ENCODE measurements at regions not wholly inside any gene's neighbourhood (a gene's known extent, or its start where the extent isn't known, plus 50 kb on each side); places are given as distances from the start of the nearest gene placed in this dataset.

GRCh38 chr4:81826817-81827424 is 355.2 kb upstream of the RASGEF1B start:
- no peak for DNase-seq
- no peak overlapping the region for H3K27ac ChIP-seq (ENCODE audit: low read depth in 1 of 3, low read length in 2 of 3)
- H3K9me3 ChIP-seq (ENCODE audit: control insufficient read depth in 2 of 2, insufficient read depth in 1 of 2, low read depth in 1 of 2, low read length in 1 of 2), result no peaks in the 10 kb centered on the region
- no peak for FAIRE-seq
- whole genome bisulfite sequencing, 3 donors, result 72 to 91% (median 82%) methylated on average over 6 of the region's 6 CpGs
- no peaks in the 10 kb centered on the region for H3K27me3 ChIP-seq (ENCODE audit: control insufficient read depth in 3 of 3, insufficient read depth in 3 of 3, low read length in 3 of 3)
- H3K4me3 ChIP-seq (ENCODE audit: low read depth in 1 of 3, low read length in 3 of 3), result no peak overlapping the region
- no peaks in the 10 kb centered on the region for H3K36me3 ChIP-seq (ENCODE audit: control insufficient read depth in 3 of 3, insufficient read depth in 2 of 3, low read depth in 1 of 3, low read length in 3 of 3)
- H3K4me1 ChIP-seq (ENCODE audit: control insufficient read depth in 3 of 3, insufficient read depth in 2 of 3, low read depth in 1 of 3, low read length in 2 of 3), result no peaks in the 10 kb centered on the region

GRCh38 chr4:81826335-81826734 is 354.6 kb upstream of the RASGEF1B start:
- DNase-seq (no peak), FAIRE-seq (no peak)
- Histone ChIP-seq H3K4me3 (ENCODE audit: low read depth in 1 of 3, low read length in 3 of 3) (no peak overlapping the region), H3K27me3 (ENCODE audit: control insufficient read depth in 3 of 3, insufficient read depth in 3 of 3, low read length in 3 of 3) (no peaks in the 10 kb centered on the region), H3K4me1 (ENCODE audit: control insufficient read depth in 3 of 3, insufficient read depth in 2 of 3, low read depth in 1 of 3, low read length in 2 of 3) (no peaks in the 10 kb centered on the region), H3K27ac (ENCODE audit: low read depth in 1 of 3, low read length in 2 of 3) (no peak overlapping the region), H3K36me3 (ENCODE audit: control insufficient read depth in 3 of 3, insufficient read depth in 2 of 3, low read depth in 1 of 3, low read length in 3 of 3) (no peaks in the 10 kb centered on the region), H3K9me3 (ENCODE audit: control insufficient read depth in 2 of 2, insufficient read depth in 1 of 2, low read depth in 1 of 2, low read length in 1 of 2) (no peaks in the 10 kb centered on the region)
- 68 to 86% (median 75%) methylated on average over 1 of the region's 1 CpG for WGBS, 3 donors

GRCh38 chr4:81818385-81818920 is 346.7 kb upstream of the RASGEF1B start:
- no peak overlapping the region for H3K27ac ChIP-seq (ENCODE audit: low read depth in 1 of 3, low read length in 2 of 3)
- H3K27me3 ChIP-seq (ENCODE audit: control insufficient read depth in 3 of 3, insufficient read depth in 3 of 3, low read length in 3 of 3), result no peaks in the 10 kb centered on the region
- DNase-seq (peak; percentile 18 to 34), FAIRE-seq (no peak)
- H3K9me3 ChIP-seq (ENCODE audit: control insufficient read depth in 2 of 2, insufficient read depth in 1 of 2, low read depth in 1 of 2, low read length in 1 of 2), result no peaks in the 10 kb centered on the region
- 21 to 62% (median 40%) methylated on average over 8 of the region's 8 CpGs for WGBS, 3 donors
- H3K36me3 ChIP-seq (ENCODE audit: control insufficient read depth in 3 of 3, insufficient read depth in 2 of 3, low read depth in 1 of 3, low read length in 3 of 3), result no peaks in the 10 kb centered on the region
- H3K4me3 ChIP-seq (ENCODE audit: low read depth in 1 of 3, low read length in 3 of 3), result no peak overlapping the region
- no peaks in the 10 kb centered on the region for H3K4me1 ChIP-seq (ENCODE audit: control insufficient read depth in 3 of 3, insufficient read depth in 2 of 3, low read depth in 1 of 3, low read length in 2 of 3)

GRCh38 chr4:81816031-81816761 is 344.5 kb upstream of the RASGEF1B start:
- DNase-seq (no peak), FAIRE-seq (no peak)
- no peaks in the 10 kb centered on the region for H3K4me1 ChIP-seq (ENCODE audit: control insufficient read depth in 3 of 3, insufficient read depth in 2 of 3, low read depth in 1 of 3, low read length in 2 of 3)
- no peak overlapping the region for H3K4me3 ChIP-seq (ENCODE audit: low read depth in 1 of 3, low read length in 3 of 3)
- H3K27me3 ChIP-seq (ENCODE audit: control insufficient read depth in 3 of 3, insufficient read depth in 3 of 3, low read length in 3 of 3), result no peaks in the 10 kb centered on the region
- H3K36me3 ChIP-seq (ENCODE audit: control insufficient read depth in 3 of 3, insufficient read depth in 2 of 3, low read depth in 1 of 3, low read length in 3 of 3), result no peaks in the 10 kb centered on the region
- H3K9me3 ChIP-seq (ENCODE audit: control insufficient read depth in 2 of 2, insufficient read depth in 1 of 2, low read depth in 1 of 2, low read length in 1 of 2), result no peaks in the 10 kb centered on the region
- 91 to 96% (median 93%) methylated on average over 3 of the region's 3 CpGs for WGBS, 3 donors
- H3K27ac ChIP-seq (ENCODE audit: low read depth in 1 of 3, low read length in 2 of 3), result no peak overlapping the region

GRCh38 chr4:81814987-81815541 is 343.4 kb upstream of the RASGEF1B start:
- Histone ChIP-seq H3K4me3 (ENCODE audit: low read depth in 1 of 3, low read length in 3 of 3) (no peak overlapping the region), H3K36me3 (ENCODE audit: control insufficient read depth in 3 of 3, insufficient read depth in 2 of 3, low read depth in 1 of 3, low read length in 3 of 3) (no peaks in the 10 kb centered on the region), H3K27me3 (ENCODE audit: control insufficient read depth in 3 of 3, insufficient read depth in 3 of 3, low read length in 3 of 3) (no peaks in the 10 kb centered on the region), H3K9me3 (ENCODE audit: control insufficient read depth in 2 of 2, insufficient read depth in 1 of 2, low read depth in 1 of 2, low read length in 1 of 2) (no peaks in the 10 kb centered on the region), H3K4me1 (ENCODE audit: control insufficient read depth in 3 of 3, insufficient read depth in 2 of 3, low read depth in 1 of 3, low read length in 2 of 3) (no peaks in the 10 kb centered on the region), H3K27ac (ENCODE audit: low read depth in 1 of 3, low read length in 2 of 3) (no peak overlapping the region)
- FAIRE-seq (no peak), DNase-seq (no peak)
- 51 to 96% (median 80%) methylated on average over 3 of the region's 3 CpGs for WGBS, 3 donors

GRCh38 chr4:81811562-81812293 is 340.0 kb upstream of the RASGEF1B start:
- no peak for DNase-seq
- no peaks in the 10 kb centered on the region for H3K27me3 ChIP-seq (ENCODE audit: control insufficient read depth in 3 of 3, insufficient read depth in 3 of 3, low read length in 3 of 3)
- no peak for FAIRE-seq
- H3K4me1 ChIP-seq (ENCODE audit: control insufficient read depth in 3 of 3, insufficient read depth in 2 of 3, low read depth in 1 of 3, low read length in 2 of 3), result no peaks in the 10 kb centered on the region
- H3K9me3 ChIP-seq (ENCODE audit: control insufficient read depth in 2 of 2, insufficient read depth in 1 of 2, low read depth in 1 of 2, low read length in 1 of 2), result no peaks in the 10 kb centered on the region
- H3K27ac ChIP-seq (ENCODE audit: low read depth in 1 of 3, low read length in 2 of 3), result no peak overlapping the region
- 80 to 89% (median 82%) methylated on average over 5 of the region's 5 CpGs for WGBS, 3 donors
- H3K36me3 ChIP-seq (ENCODE audit: control insufficient read depth in 3 of 3, insufficient read depth in 2 of 3, low read depth in 1 of 3, low read length in 3 of 3), result no peaks in the 10 kb centered on the region
- no peak overlapping the region for H3K4me3 ChIP-seq (ENCODE audit: low read depth in 1 of 3, low read length in 3 of 3)

GRCh38 chr4:81808011-81808672 is 336.4 kb upstream of the RASGEF1B start:
- H3K36me3 ChIP-seq (ENCODE audit: control insufficient read depth in 3 of 3, insufficient read depth in 2 of 3, low read depth in 1 of 3, low read length in 3 of 3), result no peaks in the 10 kb centered on the region
- H3K27me3 ChIP-seq (ENCODE audit: control insufficient read depth in 3 of 3, insufficient read depth in 3 of 3, low read length in 3 of 3), result no peaks in the 10 kb centered on the region
- H3K4me3 ChIP-seq (ENCODE audit: low read depth in 1 of 3, low read length in 3 of 3), result no peak overlapping the region
- no peak overlapping the region for H3K27ac ChIP-seq (ENCODE audit: low read depth in 1 of 3, low read length in 2 of 3)
- H3K9me3 ChIP-seq (ENCODE audit: control insufficient read depth in 2 of 2, insufficient read depth in 1 of 2, low read depth in 1 of 2, low read length in 1 of 2), result no peaks in the 10 kb centered on the region
- DNase-seq (peak in 1 of 2 donors; percentile 31), FAIRE-seq (no peak)
- no peaks in the 10 kb centered on the region for H3K4me1 ChIP-seq (ENCODE audit: control insufficient read depth in 3 of 3, insufficient read depth in 2 of 3, low read depth in 1 of 3, low read length in 2 of 3)
- 25 to 50% (median 26%) methylated on average over 2 of the region's 2 CpGs for WGBS, 3 donors

- Histone ChIP-seq H3K4me3 (ENCODE audit: low read depth in 1 of 3, low read length in 3 of 3) (no peak overlapping the region), H3K36me3 (ENCODE audit: control insufficient read depth in 3 of 3, insufficient read depth in 2 of 3, low read depth in 1 of 3, low read length in 3 of 3) (no peaks in the 10 kb centered on the region), H3K27ac (ENCODE audit: low read depth in 1 of 3, low read length in 2 of 3) (no peak overlapping the region), H3K27me3 (ENCODE audit: control insufficient read depth in 3 of 3, insufficient read depth in 3 of 3, low read length in 3 of 3) (no peaks in the 10 kb centered on the region), H3K4me1 (ENCODE audit: control insufficient read depth in 3 of 3, insufficient read depth in 2 of 3, low read depth in 1 of 3, low read length in 2 of 3) (peaks cover 0 to 6% (median 1%) of the 10 kb centered on the region in 3 donors), H3K9me3 (ENCODE audit: control insufficient read depth in 2 of 2, insufficient read depth in 1 of 2, low read depth in 1 of 2, low read length in 1 of 2) (no peaks in the 10 kb centered on the region)
- FAIRE-seq (no peak), DNase-seq (no peak)
- 76 to 84% (median 78%) methylated on average over 7 of the region's 7 CpGs for WGBS, 3 donors
These were observed 335.7 kb upstream of the RASGEF1B start for GRCh38 chr4:81807386-81807785.

All from small intestine (tissue), 7 donors.